BE2C (cell line): ENCODE measurements at regions not wholly inside any gene's neighbourhood (a gene's known extent, or its start where the extent isn't known, plus 50 kb on each side); places are given as distances from the start of the nearest gene placed in this dataset.
"Not testable (repeated sequence)": the region's sequence is repeated elsewhere in the genome, so short reads cannot be mapped to it uniquely, and the experiment has no call there.

Source experiments
- DNase-seq: peaks from one replicate; pipeline ENCODE4 v3.0.0-alpha.2; 2020
- H3K27me3 ChIP-seq: fragments of 250-450 bp; sonication (Bioruptor Pico); 2 replicates; pipeline ENCODE4 v1.5.1; 2020; ENCODE audit warnings: mild to moderate bottlenecking
- H3K36me3 ChIP-seq: fragments of 250-450 bp; sonication (Bioruptor Pico); 2 replicates; pipeline ENCODE4 v1.5.1; 2020; ENCODE audit warnings: mild to moderate bottlenecking
- H3K4me1 ChIP-seq: fragments of 250-450 bp; sonication (Bioruptor Pico); 2 replicates; pipeline ENCODE4 v1.5.1; 2020
- H3K4me3 ChIP-seq: 2 replicates; pipeline ENCODE4 v1.5.1; 2011; ENCODE audit warnings: low read depth, low read length
- H3K9me3 ChIP-seq: fragments of 250-450 bp; sonication (Bioruptor Pico); 2 replicates; pipeline ENCODE4 v1.5.1; 2020
- CTCF ChIP-seq: IDR thresholded peaks from 2 replicates; pipeline ENCODE4 v1.5.1; 2012; ENCODE audit warnings: mild to moderate bottlenecking, low read depth, low read length

- Histone ChIP-seq H3K36me3 (no peaks in the 10 kb centered on the region), H3K9me3 (no peaks in the 10 kb centered on the region), H3K4me3 (no peak overlapping the region), H3K27me3 (no peaks in the 10 kb centered on the region), H3K4me1 (no peaks in the 10 kb centered on the region)
- no peak; the same call in 1 of the 2 replicates for TF ChIP-seq CTCF
- no peak for DNase-seq
Measured at GRCh38 chr6:78770765-78771164, 96.6 kb upstream of the IRAK1BP1 start.

GRCh38 chr6:78771586-78771985 lies 95.8 kb upstream of the IRAK1BP1 start:
- H3K9me3 ChIP-seq, result no peaks in the 10 kb centered on the region
- H3K4me1 ChIP-seq, result no peaks in the 10 kb centered on the region
- DNase-seq, result no peak
- no peaks in the 10 kb centered on the region for H3K27me3 ChIP-seq
- no peak overlapping the region for H3K4me3 ChIP-seq
- no peaks in the 10 kb centered on the region for H3K36me3 ChIP-seq
- TF ChIP-seq CTCF, result no peak

GRCh38 chr6:78781001-78781400 lies 86.3 kb upstream of the IRAK1BP1 start:
- Histone ChIP-seq H3K27me3 (no peaks in the 10 kb centered on the region), H3K9me3 (no peaks in the 10 kb centered on the region), H3K4me3 (no peak overlapping the region), H3K36me3 (no peaks in the 10 kb centered on the region), H3K4me1 (no peaks in the 10 kb centered on the region)
- DNase-seq, result no peak
- no peak for TF ChIP-seq CTCF

GRCh38 chr6:78783366-78783765 lies 84.0 kb upstream of the IRAK1BP1 start:
- H3K27me3 ChIP-seq, H3K4me1 ChIP-seq, H3K9me3 ChIP-seq, DNase-seq, H3K4me3 ChIP-seq, H3K36me3 ChIP-seq: not testable (repeated sequence)

GRCh38 chr6:78797270-78797669 lies 70.1 kb upstream of the IRAK1BP1 start:
- no peak overlapping the region for H3K4me3 ChIP-seq
- no peak for TF ChIP-seq CTCF
- no peaks in the 10 kb centered on the region for H3K36me3 ChIP-seq
- H3K9me3 ChIP-seq, result no peaks in the 10 kb centered on the region
- no peak for DNase-seq
- H3K4me1 ChIP-seq, result no peaks in the 10 kb centered on the region
- no peaks in the 10 kb centered on the region for H3K27me3 ChIP-seq

- H3K4me1 ChIP-seq, result no peaks in the 10 kb centered on the region
- H3K9me3 ChIP-seq, result no peaks in the 10 kb centered on the region
- H3K27me3 ChIP-seq, result no peaks in the 10 kb centered on the region
- H3K4me3 ChIP-seq, result no peak overlapping the region
- DNase-seq, result no peak
- H3K36me3 ChIP-seq, result no peaks in the 10 kb centered on the region
- no peak for TF ChIP-seq CTCF
Measured at GRCh38 chr6:78799682-78800081, 67.7 kb upstream of the IRAK1BP1 start.

GRCh38 chr6:78806792-78807191 lies 60.6 kb upstream of the IRAK1BP1 start:
- not testable (repeated sequence) for H3K9me3 ChIP-seq, H3K4me1 ChIP-seq, H3K36me3 ChIP-seq, H3K27me3 ChIP-seq, H3K4me3 ChIP-seq, DNase-seq

GRCh38 chr6:78807655-78808355 lies 59.5 kb upstream of the IRAK1BP1 start:
- DNase-seq, H3K4me1 ChIP-seq, H3K4me3 ChIP-seq, H3K9me3 ChIP-seq, H3K27me3 ChIP-seq, H3K36me3 ChIP-seq: not testable (repeated sequence)
